OCI-LY1 (cell line): ENCODE measurements at regions not wholly inside any gene's neighbourhood (a gene's known extent, or its start where the extent isn't known, plus 50 kb on each side); places are given as distances from the start of the nearest gene placed in this dataset.

Experiments used
- H2AFZ ChIP-seq: fragments of 200-600 bp; sonication (generic), shearing (Covaris generic); 2 replicates; pipeline ENCODE4 v1.6.0; 2014; ENCODE audit warnings: antibody characterized with exemption, mild to moderate bottlenecking, low read length
- H3F3A ChIP-seq: fragments of 200-600 bp; sonication (generic), shearing (Covaris generic); 2 replicates; pipeline ENCODE4 v1.6.0; 2014; ENCODE audit warnings: mild to moderate bottlenecking, antibody characterized with exemption, low read length, moderate library complexity; ENCODE audit not compliant: insufficient read depth
- H3K27ac ChIP-seq: fragments of 200-600 bp; sonication (generic); 2 replicates; pipeline ENCODE4 v1.5.1; 2014; ENCODE audit warnings: low read length, mixed run types, mild to moderate bottlenecking, low read depth; ENCODE audit not compliant: poor library complexity, severe bottlenecking
- H3K27me3 ChIP-seq: fragments of 200-600 bp; sonication (generic); 2 replicates; pipeline ENCODE4 v1.6.0; 2014; ENCODE audit warnings: antibody characterized with exemption, mild to moderate bottlenecking, low read length, moderate library complexity; ENCODE audit not compliant: insufficient read depth
- H3K36me3 ChIP-seq: fragments of 200-600 bp; sonication (generic); 2 replicates; pipeline ENCODE4 v1.6.1; 2014; ENCODE audit warnings: mild to moderate bottlenecking, antibody characterized with exemption, low read length, moderate library complexity, mixed read lengths; ENCODE audit not compliant: insufficient read depth
- H3K4me1 ChIP-seq: fragments of 200-600 bp; sonication (generic); 2 replicates; pipeline ENCODE4 v1.5.1; 2014; ENCODE audit warnings: mild to moderate bottlenecking, low read length, moderate library complexity; ENCODE audit not compliant: insufficient read depth, severe bottlenecking
- H3K4me2 ChIP-seq: fragments of 200-600 bp; sonication (generic), shearing (Covaris generic); 2 replicates; pipeline ENCODE4 v1.6.1; 2014; ENCODE audit warnings: low read length
- H3K4me3 ChIP-seq: fragments of 200-600 bp; sonication (generic); 2 replicates; pipeline ENCODE4 v1.5.1; 2014; ENCODE audit warnings: low read length, low read depth, mild to moderate bottlenecking, mixed read lengths; ENCODE audit not compliant: poor library complexity, severe bottlenecking
- H3K79me2 ChIP-seq: fragments of 200-600 bp; shearing (Covaris generic); 2 replicates; pipeline ENCODE4 v1.6.1; 2016; ENCODE audit warnings: mixed run types, low read length, mixed read lengths; ENCODE audit not compliant: insufficient read depth
- H3K9ac ChIP-seq: fragments of 200-600 bp; sonication (generic), shearing (Covaris generic); 2 replicates; pipeline ENCODE4 v1.6.1; 2014; ENCODE audit warnings: mild to moderate bottlenecking, low read length, mixed read lengths
- H3K9me2 ChIP-seq: fragments of 200-600 bp; sonication (generic), shearing (Covaris generic); 2 replicates; pipeline ENCODE4 v1.6.1; 2014; ENCODE audit warnings: low read depth, mild to moderate bottlenecking, low read length, mixed read lengths
- H3K9me3 ChIP-seq: fragments of 200-600 bp; shearing (Covaris generic); 2 replicates; pipeline ENCODE4 v1.6.1; 2014; ENCODE audit warnings: low read length, mixed read lengths
- H4K20me1 ChIP-seq: fragments of 200-600 bp; sonication (generic), shearing (Covaris generic); 2 replicates; pipeline ENCODE4 v1.6.0; 2016; ENCODE audit warnings: mild to moderate bottlenecking, low read length; ENCODE audit not compliant: insufficient read depth
- EZH2 ChIP-seq: fragments of 200-600 bp; sonication (generic), shearing (Covaris generic); IDR thresholded peaks from 2 replicates; pipeline ENCODE4 v1.8.0; 2017; ENCODE audit warnings: borderline replicate concordance, mixed run types, mild to moderate bottlenecking, antibody characterized with exemption, low read length, moderate library complexity, mixed read lengths
- TF ChIP-seq, protein P1 (sequence below): fragments of 200-600 bp; sonication (generic), shearing (Covaris generic); IDR thresholded peaks from 2 replicates; pipeline ENCODE4 v1.5.1; 2017; ENCODE audit warnings: mild to moderate bottlenecking, antibody characterized with exemption, low read length, moderate library complexity, mixed read lengths

DNA sequence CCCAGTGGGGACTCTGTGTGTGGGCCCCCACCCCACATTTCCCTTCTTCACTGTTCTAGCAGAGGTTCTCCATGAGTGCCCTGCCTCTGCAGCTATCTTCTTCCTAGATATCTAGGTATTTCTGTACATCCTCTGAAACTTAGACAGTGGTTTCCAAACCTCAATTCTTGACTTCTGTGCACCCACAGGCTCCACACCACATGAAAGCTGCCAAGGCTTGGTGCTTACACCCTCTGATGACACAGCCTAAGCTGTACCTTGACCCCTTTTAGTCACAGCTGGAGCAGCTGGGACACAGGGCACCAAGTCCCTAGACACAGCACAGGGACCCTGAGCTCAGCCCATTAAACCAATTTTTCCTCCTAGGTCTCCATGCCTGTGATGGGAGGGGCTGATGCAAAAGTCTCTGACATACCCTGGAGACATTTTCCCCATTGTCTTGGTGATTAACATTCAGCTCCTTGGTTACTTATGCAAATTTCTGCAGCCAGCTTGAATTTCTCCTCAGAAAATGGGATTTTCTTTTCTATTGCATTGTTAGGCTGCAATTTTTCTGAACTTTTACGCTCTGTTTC lies 304.5 kb downstream of the OTOL1 start:
- Histone ChIP-seq H3K4me2 (no peak overlapping the region), H3K36me3 (no peaks in the 10 kb centered on the region), H3K9ac (no peak overlapping the region), H3K27me3 (no peaks in the 10 kb centered on the region), H2AFZ (no peak overlapping the region), H3K9me2 (no peaks in the 10 kb centered on the region), H3K79me2 (no peaks in the 10 kb centered on the region), H4K20me1 (no peaks in the 10 kb centered on the region), H3K4me3 (no peak overlapping the region), H3K27ac (no peak overlapping the region), H3K4me1 (no peaks in the 10 kb centered on the region), H3K9me3 (no peaks in the 10 kb centered on the region), H3F3A (no peaks in the 10 kb centered on the region)
- TF ChIP-seq EZH2, result no peak
- TF ChIP-seq, protein P1, sequence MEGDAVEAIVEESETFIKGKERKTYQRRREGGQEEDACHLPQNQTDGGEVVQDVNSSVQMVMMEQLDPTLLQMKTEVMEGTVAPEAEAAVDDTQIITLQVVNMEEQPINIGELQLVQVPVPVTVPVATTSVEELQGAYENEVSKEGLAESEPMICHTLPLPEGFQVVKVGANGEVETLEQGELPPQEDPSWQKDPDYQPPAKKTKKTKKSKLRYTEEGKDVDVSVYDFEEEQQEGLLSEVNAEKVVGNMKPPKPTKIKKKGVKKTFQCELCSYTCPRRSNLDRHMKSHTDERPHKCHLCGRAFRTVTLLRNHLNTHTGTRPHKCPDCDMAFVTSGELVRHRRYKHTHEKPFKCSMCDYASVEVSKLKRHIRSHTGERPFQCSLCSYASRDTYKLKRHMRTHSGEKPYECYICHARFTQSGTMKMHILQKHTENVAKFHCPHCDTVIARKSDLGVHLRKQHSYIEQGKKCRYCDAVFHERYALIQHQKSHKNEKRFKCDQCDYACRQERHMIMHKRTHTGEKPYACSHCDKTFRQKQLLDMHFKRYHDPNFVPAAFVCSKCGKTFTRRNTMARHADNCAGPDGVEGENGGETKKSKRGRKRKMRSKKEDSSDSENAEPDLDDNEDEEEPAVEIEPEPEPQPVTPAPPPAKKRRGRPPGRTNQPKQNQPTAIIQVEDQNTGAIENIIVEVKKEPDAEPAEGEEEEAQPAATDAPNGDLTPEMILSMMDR, result no peak

DNA sequence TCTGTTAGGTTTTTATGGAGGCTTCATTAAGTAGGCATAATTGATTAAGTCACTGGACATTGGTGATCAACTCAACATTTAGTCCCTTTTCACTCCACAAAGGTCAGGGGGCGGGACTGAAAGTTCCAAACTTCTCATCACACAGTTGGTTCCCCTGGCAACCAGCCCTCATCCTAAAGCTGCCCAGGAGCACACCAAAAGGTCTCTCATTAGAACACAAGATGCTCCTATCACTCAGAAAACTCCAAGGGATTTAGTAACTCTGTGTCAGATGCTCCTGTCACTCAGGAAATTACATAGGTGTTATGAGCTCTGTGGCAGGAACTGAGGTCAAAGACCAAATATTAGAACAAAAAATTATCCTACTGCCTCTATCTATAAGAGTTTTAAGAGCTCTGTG lies 321.5 kb downstream of the OTOL1 start:
- Histone ChIP-seq H4K20me1 (no peaks in the 10 kb centered on the region), H3K9me3 (no peaks in the 10 kb centered on the region), H3K4me3 (no peak overlapping the region), H3F3A (no peaks in the 10 kb centered on the region), H3K27me3 (no peaks in the 10 kb centered on the region), H3K36me3 (no peaks in the 10 kb centered on the region), H3K9me2 (no peaks in the 10 kb centered on the region), H2AFZ (no peak overlapping the region), H3K27ac (no peak overlapping the region), H3K4me2 (no peak overlapping the region), H3K4me1 (no peaks in the 10 kb centered on the region), H3K9ac (no peak overlapping the region), H3K79me2 (no peaks in the 10 kb centered on the region)
- TF ChIP-seq, protein P1, result no peak
- TF ChIP-seq EZH2, result no peak

DNA sequence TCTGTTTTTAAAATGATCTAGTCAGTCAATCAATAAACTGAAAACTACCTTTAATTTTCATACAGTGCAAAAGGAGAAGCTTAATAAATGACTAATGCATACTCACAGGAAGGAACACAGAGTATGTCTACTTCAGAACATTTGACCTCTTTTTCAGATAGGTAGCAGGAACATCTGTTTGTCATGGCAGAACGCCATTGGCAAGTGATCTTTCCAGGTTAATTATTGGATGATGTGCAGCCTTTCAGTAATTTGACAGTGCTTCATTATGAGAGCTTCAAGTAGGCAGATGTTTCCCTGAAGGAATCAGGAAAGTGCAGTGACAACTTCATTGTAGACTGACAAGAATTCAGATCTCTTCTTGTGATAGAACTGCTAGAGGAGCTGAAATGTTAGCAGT lies 325.0 kb downstream of the OTOL1 start:
- Histone ChIP-seq H3K27ac (no peak overlapping the region), H3K9me3 (no peaks in the 10 kb centered on the region), H3K9ac (no peak overlapping the region), H3K36me3 (no peaks in the 10 kb centered on the region), H3K4me1 (no peaks in the 10 kb centered on the region), H3K9me2 (no peaks in the 10 kb centered on the region), H3F3A (no peaks in the 10 kb centered on the region), H3K79me2 (no peaks in the 10 kb centered on the region), H3K4me2 (no peak overlapping the region), H2AFZ (no peak overlapping the region), H3K4me3 (no peak overlapping the region), H4K20me1 (no peaks in the 10 kb centered on the region), H3K27me3 (no peaks in the 10 kb centered on the region)
- no peak for TF ChIP-seq EZH2
- TF ChIP-seq, protein P1, result no peak
